IPS-NIHi7 (cell line): ENCODE measurements at regions not wholly inside any gene's neighbourhood (a gene's known extent, or its start where the extent isn't known, plus 50 kb on each side); places are given as distances from the start of the nearest gene placed in this dataset.
A peak's percentile ranks its signal among the peaks of the same experiment; 100 is the strongest.

ENCODE experiments used
- DNase-seq: peaks from one replicate; pipeline ENCODE4 v3.0.0; 2012; ENCODE audit warnings: mixed read lengths; ENCODE audit errors: extremely low spot score

GRCh38 chr2:54392555-54393324, 63.4 kb upstream of the SPTBN1 start:
- no peak for DNase-seq

- no peak for DNase-seq
These were observed 61.7 kb upstream of the SPTBN1 start for GRCh38 chr2:54394392-54394791.

- DNase-seq = no peak
These were observed 60.0 kb upstream of the SPTBN1 start for GRCh38 chr2:54396107-54396506.

GRCh38 chr2:54396798-54397197, 59.3 kb upstream of the SPTBN1 start:
- DNase-seq = no peak

GRCh38 chr2:54397426-54397825, 58.7 kb upstream of the SPTBN1 start:
- no peak for DNase-seq

GRCh38 chr2:54401554-54401953, 54.6 kb upstream of the SPTBN1 start:
- no peak for DNase-seq

GRCh38 chr2:54402350-54402749, 53.8 kb upstream of the SPTBN1 start:
- peak; percentile 40 for DNase-seq

GRCh38 chr2:54403512-54404238, 52.5 kb upstream of the SPTBN1 start:
- no peak for DNase-seq

GRCh38 chr2:54404270-54404669, 51.9 kb upstream of the SPTBN1 start:
- DNase-seq = no peak

GRCh38 chr2:54406031-54406430, 50.1 kb upstream of the SPTBN1 start:
- DNase-seq = no peak
